Choroid plexus epithelial cell (primary cell): ENCODE measurements at regions not wholly inside any gene's neighbourhood (a gene's known extent, or its start where the extent isn't known, plus 50 kb on each side); places are given as distances from the start of the nearest gene placed in this dataset.
"Not testable (repeated sequence)": the region's sequence is repeated elsewhere in the genome, so short reads cannot be mapped to it uniquely, and the experiment has no call there.

ENCODE experiments used
- DNase-seq: peaks from one replicate; pipeline ENCODE4 v3.0.0-alpha.2; 2010; ENCODE audit warnings: low read depth
- H3K4me3 ChIP-seq: 2 replicates; pipeline ENCODE4 v1.5.1; 2011; ENCODE audit warnings: low read depth, mild to moderate bottlenecking, control low read depth, low read length, moderate library complexity
- CTCF ChIP-seq: conservative IDR thresholded peaks from 2 replicates; pipeline ENCODE4 v1.5.1; 2011; ENCODE audit warnings: low read depth, mild to moderate bottlenecking, control low read depth, inconsistent platforms, low read length, moderate library complexity

DNA sequence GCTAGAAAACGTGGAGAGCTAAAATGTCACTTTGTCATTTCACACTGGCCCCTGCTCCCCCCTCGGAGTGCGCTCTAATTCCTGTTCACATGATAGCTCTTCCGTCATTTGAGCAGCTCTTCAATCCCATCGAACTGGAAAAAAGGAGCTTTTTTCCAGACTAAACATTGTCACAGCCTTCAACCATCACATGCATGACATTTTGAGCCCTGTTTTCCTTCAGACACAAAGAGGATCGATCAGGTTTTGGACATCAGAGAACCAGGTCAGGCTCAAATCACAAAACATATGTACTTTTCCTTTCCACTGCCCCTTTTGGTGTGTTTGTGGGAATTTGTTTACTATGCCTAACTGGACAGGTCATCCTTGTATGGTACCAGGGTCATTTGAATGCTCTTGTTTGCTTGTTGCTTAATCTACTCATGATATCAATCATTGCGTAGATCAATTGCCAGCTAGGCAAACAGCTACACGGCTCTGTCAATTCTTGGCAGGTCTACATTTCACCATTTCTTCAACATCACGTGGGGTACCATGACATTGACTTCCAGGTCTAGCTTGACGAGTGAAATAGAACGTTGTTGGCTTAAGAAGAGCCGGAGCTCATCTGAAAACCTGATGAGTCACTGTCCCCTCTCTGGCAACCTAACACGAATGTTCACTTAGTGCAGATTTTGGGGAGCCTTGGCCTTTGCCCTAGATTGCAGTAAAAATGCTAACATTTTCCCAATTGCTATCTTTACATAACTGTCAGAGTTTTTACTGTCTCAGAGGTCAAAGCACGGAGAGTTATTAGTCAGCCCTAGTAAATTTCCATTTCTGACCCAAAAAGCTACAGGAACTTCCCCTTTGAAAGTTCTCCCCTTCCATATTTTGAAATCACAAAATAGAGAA lies 87.3 kb downstream of the LYZL2 start:
- peak; percentile 63 for DNase-seq
- no peak for TF ChIP-seq CTCF

DNA sequence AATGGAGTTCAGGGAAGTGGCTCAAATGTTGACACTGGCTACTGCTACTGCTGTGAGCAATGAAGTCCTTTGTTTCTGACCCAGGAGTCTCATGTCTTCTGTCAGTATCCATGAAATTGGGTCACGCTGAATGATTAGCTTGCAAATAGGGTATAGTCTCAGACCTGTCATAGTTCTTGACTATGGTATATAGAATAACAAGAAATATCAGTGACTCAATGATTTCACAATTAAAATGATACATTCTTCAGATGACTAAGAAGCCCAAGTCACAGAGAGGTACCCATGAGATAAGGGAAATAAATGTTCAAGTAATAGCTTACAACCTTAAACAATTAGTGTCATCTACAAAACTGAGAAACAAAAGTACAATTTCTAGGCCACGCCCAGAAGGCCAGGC lies 89.3 kb downstream of the LYZL2 start:
- H3K4me3 ChIP-seq = no peak overlapping the region
- no peak for DNase-seq
- TF ChIP-seq CTCF = no peak

More for the DNA sequence above, 87.3 kb downstream of the LYZL2 start:
- no peak overlapping the region for H3K4me3 ChIP-seq

- peak; percentile 75 for DNase-seq
- TF ChIP-seq CTCF = no peak
- no peak overlapping the region for H3K4me3 ChIP-seq
Measured at GRCh38 chr10:30538086-30538485, 91.5 kb downstream of the LYZL2 start.

DNA sequence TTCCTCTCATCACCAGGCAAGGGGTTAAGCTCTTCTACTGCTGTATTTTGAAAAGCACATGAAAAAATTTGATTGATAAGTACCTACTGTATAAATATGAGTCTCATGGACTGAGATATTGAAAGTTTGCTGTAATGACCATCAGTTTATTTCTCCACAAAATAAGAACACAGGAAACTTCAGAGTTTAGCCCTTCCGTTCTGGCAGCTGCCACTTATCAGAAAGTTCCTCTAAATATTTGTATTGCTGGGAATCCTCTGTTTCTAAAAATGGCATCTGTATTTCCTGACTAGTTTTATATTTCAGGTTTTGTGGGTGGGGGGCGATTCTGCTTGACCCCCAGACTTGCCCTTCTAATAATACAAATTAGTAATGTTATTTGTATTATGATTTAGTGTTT lies 92.0 kb downstream of the LYZL2 start:
- H3K4me3 ChIP-seq = no peak overlapping the region
- no peak for DNase-seq
- TF ChIP-seq CTCF = no peak

- DNase-seq, H3K4me3 ChIP-seq: not testable (repeated sequence)
Measured at GRCh38 chr10:30537158-30537557, 92.4 kb downstream of the LYZL2 start.

GRCh38 chr10:30536578-30536977 lies 93.0 kb downstream of the LYZL2 start:
- H3K4me3 ChIP-seq = no peak overlapping the region
- no peak for DNase-seq
- TF ChIP-seq CTCF = no peak

DNA sequence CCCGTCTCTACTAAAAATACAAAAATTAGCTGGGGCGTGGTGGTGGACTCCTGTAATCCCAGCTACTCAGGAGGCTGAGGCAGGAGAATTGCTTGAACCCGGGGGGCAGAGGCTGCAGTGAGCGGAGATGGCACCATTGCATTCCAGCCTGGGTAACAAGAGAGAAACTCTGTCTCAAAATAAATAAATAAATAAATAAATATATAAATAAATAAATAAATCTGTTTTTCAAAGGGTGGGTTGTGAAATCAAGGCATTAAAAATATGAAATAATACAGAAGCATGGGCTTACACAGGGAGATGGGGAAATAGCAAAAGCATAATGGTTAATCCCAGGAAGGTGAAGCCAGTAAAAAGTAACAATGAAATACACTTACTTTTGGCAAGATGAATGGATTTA lies 93.9 kb downstream of the LYZL2 start:
- H3K4me3 ChIP-seq = no peak overlapping the region
- TF ChIP-seq CTCF = no peak
- no peak for DNase-seq
